ENCODE measurements at regions not wholly inside any gene's neighbourhood (a gene's known extent, or its start where the extent isn't known, plus 50 kb on each side); places are given as distances from the start of the nearest gene placed in this dataset.

DNA sequence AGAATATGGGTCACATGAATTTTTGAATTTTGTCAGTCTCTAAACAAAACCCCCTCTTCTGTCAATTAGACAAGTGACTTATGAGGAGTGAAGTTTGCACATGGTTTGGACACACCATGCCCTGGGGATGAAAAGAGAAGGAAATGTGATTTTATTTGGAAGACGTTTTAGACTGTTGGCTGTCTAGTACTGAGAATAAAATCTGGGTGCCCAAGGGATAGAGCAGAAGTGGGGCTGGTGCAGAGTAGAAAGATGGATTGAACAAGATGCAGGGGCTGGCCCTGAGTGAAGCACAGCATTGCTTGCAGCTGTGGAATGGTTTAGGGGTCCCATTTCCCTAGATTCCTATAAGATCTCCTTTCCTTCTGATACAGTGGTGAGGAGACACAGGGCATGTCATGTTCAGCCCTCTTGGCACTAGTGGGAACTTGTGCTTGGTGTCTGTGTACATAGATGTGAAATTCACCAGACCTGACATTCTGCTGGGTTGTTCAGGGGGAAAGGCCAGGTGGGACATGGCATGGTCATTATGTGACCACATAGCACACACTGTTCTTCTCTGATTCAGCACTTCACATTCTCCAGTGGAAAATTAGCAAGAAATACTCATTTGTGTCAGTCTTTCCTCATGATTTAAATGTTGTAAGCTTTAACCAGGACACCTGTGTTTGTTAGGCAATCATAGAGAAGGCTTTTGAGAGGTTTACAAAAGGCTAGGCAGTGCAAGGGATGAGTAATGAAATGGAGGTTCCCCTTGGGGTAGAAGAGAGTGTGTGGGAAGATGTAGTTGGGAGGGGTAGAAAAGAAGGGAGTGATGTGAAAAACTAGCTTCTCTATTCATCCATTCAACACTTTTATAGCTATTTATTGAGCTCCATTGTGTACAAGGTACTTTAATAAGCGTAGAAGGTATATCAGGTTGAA lies 202.3 kb upstream of the IGF1 start:
- H3K9me3 Mint-ChIP-seq (ENCODE audit: low read depth): no peaks in the 10 kb centered on the region
- peaks cover 15% of the 10 kb centered on the region for H3K27me3 Mint-ChIP-seq
- H3K4me3 Mint-ChIP-seq (ENCODE audit: low read depth): no peak overlapping the region
- no peak for DNase-seq (ENCODE audit: low spot score, unreplicated experiment)
- H3K27ac Mint-ChIP-seq: no peak overlapping the region
- TF ChIP-seq, protein P1, sequence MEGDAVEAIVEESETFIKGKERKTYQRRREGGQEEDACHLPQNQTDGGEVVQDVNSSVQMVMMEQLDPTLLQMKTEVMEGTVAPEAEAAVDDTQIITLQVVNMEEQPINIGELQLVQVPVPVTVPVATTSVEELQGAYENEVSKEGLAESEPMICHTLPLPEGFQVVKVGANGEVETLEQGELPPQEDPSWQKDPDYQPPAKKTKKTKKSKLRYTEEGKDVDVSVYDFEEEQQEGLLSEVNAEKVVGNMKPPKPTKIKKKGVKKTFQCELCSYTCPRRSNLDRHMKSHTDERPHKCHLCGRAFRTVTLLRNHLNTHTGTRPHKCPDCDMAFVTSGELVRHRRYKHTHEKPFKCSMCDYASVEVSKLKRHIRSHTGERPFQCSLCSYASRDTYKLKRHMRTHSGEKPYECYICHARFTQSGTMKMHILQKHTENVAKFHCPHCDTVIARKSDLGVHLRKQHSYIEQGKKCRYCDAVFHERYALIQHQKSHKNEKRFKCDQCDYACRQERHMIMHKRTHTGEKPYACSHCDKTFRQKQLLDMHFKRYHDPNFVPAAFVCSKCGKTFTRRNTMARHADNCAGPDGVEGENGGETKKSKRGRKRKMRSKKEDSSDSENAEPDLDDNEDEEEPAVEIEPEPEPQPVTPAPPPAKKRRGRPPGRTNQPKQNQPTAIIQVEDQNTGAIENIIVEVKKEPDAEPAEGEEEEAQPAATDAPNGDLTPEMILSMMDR (IDR thresholded peaks at IDR 0.05; ENCODE audit: unreplicated experiment): no peak
- H3K36me3 Mint-ChIP-seq (ENCODE audit: insufficient read depth): no peaks in the 10 kb centered on the region
- no peaks in the 10 kb centered on the region for H3K4me1 Mint-ChIP-seq (ENCODE audit: low read depth)

DNA sequence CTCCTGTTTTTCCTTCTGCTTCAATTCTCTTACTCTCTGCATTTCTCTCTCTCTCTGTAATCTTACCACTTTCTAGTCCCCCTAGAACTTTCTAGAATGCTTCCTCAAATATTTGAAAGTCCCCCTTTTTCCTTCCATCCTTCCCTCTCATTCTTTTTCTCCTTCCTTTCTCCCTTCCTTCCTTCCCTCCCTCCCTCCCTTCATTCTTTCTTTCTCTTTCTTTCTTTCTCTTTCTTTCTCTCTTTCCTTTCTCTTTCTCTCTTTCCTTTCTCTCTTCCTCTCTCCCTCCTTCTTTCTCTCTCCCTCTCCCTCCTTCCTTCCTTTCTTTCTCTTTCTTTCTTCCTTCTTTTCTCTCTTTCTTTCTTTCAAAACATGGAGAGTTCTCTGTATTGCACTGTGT lies 201.4 kb upstream of the IGF1 start:
- H3K27ac Mint-ChIP-seq: no peak overlapping the region
- H3K4me1 Mint-ChIP-seq (ENCODE audit: low read depth): no peaks in the 10 kb centered on the region
- peaks cover 15% of the 10 kb centered on the region for H3K27me3 Mint-ChIP-seq
- TF ChIP-seq, protein P1 (IDR thresholded peaks at IDR 0.05; ENCODE audit: unreplicated experiment): no peak
- H3K4me3 Mint-ChIP-seq (ENCODE audit: low read depth): no peak overlapping the region
- no peak for DNase-seq (ENCODE audit: low spot score, unreplicated experiment)
- H3K36me3 Mint-ChIP-seq (ENCODE audit: insufficient read depth): no peaks in the 10 kb centered on the region
- H3K9me3 Mint-ChIP-seq (ENCODE audit: low read depth): no peaks in the 10 kb centered on the region

DNA sequence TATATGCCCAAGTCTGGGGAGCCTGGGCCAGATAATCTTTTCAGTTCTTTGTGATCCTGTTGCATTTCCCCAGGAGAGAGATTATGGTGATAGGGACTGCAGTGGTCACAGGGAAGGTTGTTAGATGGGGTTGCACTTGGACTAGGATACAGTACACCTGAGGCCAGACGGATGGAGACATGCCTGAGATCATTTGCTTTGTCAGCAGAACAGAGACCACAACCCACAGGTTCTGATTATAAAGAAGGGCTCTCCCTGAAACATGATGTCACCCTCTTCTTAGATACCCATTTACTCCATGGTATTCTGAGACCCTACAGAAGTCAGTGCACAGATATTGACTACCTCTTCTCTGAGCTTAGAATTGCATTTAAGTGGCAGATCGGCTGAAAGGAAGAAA lies 200.9 kb upstream of the IGF1 start:
- no peak overlapping the region for H3K4me3 Mint-ChIP-seq (ENCODE audit: low read depth)
- H3K27ac Mint-ChIP-seq: no peak overlapping the region
- no peak for DNase-seq (ENCODE audit: low spot score, unreplicated experiment)
- H3K4me1 Mint-ChIP-seq (ENCODE audit: low read depth): no peaks in the 10 kb centered on the region
- H3K27me3 Mint-ChIP-seq: peaks cover 15% of the 10 kb centered on the region
- H3K36me3 Mint-ChIP-seq (ENCODE audit: insufficient read depth): no peaks in the 10 kb centered on the region
- TF ChIP-seq, protein P1 (IDR thresholded peaks at IDR 0.05; ENCODE audit: unreplicated experiment): no peak
- no peaks in the 10 kb centered on the region for H3K9me3 Mint-ChIP-seq (ENCODE audit: low read depth)

DNA sequence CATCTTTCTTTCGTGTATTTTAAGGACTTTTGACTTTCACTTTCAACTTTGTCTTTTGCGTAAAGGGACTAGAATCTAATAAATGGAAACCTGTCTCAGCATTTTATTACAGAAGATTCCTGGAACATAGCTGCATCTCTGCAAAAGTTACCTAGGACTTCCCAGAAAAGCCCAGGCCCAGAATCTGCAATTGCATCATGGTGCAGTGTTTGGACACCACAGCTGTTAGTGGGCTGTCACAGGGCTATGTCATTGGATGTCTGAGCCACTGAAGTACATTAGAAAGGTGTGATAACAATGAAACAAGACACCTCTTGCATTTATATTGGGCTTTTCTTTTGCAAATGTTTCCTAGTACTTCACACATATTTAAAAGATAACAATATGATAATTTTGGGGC lies 199.9 kb upstream of the IGF1 start:
- no peak for DNase-seq (ENCODE audit: low spot score, unreplicated experiment)
- H3K27ac Mint-ChIP-seq: no peak overlapping the region

DNA sequence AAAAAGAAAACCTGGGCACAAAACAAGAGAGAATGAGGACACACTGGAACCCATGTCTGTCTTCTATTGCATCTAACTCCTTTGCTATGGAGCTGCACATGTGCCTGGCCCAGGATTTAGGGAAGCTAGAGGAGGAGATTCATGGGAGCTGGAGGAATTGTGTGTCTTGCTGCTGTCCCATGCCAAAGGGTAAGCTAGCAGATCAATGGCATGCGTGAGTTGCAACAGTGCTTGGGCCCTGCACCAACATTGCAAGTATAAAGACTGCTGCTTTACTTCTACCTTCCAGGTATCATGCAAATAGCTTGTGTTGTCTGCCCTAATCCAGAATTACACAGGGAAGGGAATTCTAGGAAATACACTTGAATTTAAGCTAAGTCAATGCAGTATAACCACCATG lies 196.4 kb upstream of the IGF1 start:
- Mint-ChIP-seq H3K4me3 (ENCODE audit: low read depth) (no peak overlapping the region), H3K36me3 (ENCODE audit: insufficient read depth) (no peaks in the 10 kb centered on the region), H3K4me1 (ENCODE audit: low read depth) (no peaks in the 10 kb centered on the region), H3K27ac (no peak overlapping the region), H3K9me3 (ENCODE audit: low read depth) (peaks cover 7% of the 10 kb centered on the region), H3K27me3 (peaks cover under 1% of the 10 kb centered on the region)
- no peak for DNase-seq (ENCODE audit: low spot score, unreplicated experiment)
- TF ChIP-seq, protein P1 (IDR thresholded peaks at IDR 0.05; ENCODE audit: unreplicated experiment): no peak

More for the DNA sequence above, 199.9 kb upstream of the IGF1 start:
- Mint-ChIP-seq H3K4me1 (ENCODE audit: low read depth) (no peaks in the 10 kb centered on the region), H3K36me3 (ENCODE audit: insufficient read depth) (no peaks in the 10 kb centered on the region), H3K4me3 (ENCODE audit: low read depth) (no peak overlapping the region), H3K27me3 (peaks cover 15% of the 10 kb centered on the region), H3K9me3 (ENCODE audit: low read depth) (no peaks in the 10 kb centered on the region)
- TF ChIP-seq, protein P1 (IDR thresholded peaks at IDR 0.05; ENCODE audit: unreplicated experiment): no peak

Data from progenitor cell of endocrine pancreas (in vitro differentiated cells).